Mesendoderm (in vitro differentiated cells): ENCODE measurements at regions not wholly inside any gene's neighbourhood (a gene's known extent, or its start where the extent isn't known, plus 50 kb on each side); places are given as distances from the start of the nearest gene placed in this dataset.

ENCODE experiments used
- DNase-seq: peaks from one replicate; pipeline ENCODE4 v3.0.0; 2013
- H2AK5ac ChIP-seq: 2 replicates; pipeline ENCODE4 v1.6.1; 2013; ENCODE audit warnings: low read length, inconsistent platforms
- H2BK120ac ChIP-seq: 2 replicates; pipeline ENCODE4 v1.6.1; 2013; ENCODE audit warnings: low read depth, mild to moderate bottlenecking, low read length, moderate library complexity, mixed read lengths
- H2BK15ac ChIP-seq: replicated peaks from 2 replicates; pipeline ENCODE4 v1.6.1; 2013; ENCODE audit warnings: low read depth, mild to moderate bottlenecking, moderate library complexity
- H2BK5ac ChIP-seq: 2 replicates; pipeline ENCODE4 v1.6.1; 2013; ENCODE audit warnings: low read length, inconsistent platforms
- H3K18ac ChIP-seq: 2 replicates; pipeline ENCODE4 v1.6.1; 2013; ENCODE audit warnings: mild to moderate bottlenecking, low read length, mixed read lengths
- H3K23ac ChIP-seq: one replicate; pipeline ENCODE4 v1.6.1; 2013; ENCODE audit warnings: low read length
- H3K27ac ChIP-seq: 2 replicates; pipeline ENCODE4 v1.5.1; 2013; ENCODE audit warnings: low read depth, mild to moderate bottlenecking, inconsistent platforms, low read length, moderate library complexity
- H3K27me3 ChIP-seq: 2 replicates; pipeline ENCODE4 v1.6.1; 2013; ENCODE audit warnings: low read length, control low read depth, mild to moderate bottlenecking, inconsistent platforms; ENCODE audit not compliant: insufficient read depth, poor library complexity
- H3K36me3 ChIP-seq: 2 replicates; pipeline ENCODE4 v1.6.1; 2013; ENCODE audit warnings: low read length, inconsistent platforms; ENCODE audit not compliant: control insufficient read depth, insufficient read depth
- H3K4ac ChIP-seq: one replicate; pipeline ENCODE4 v1.6.1; 2013; ENCODE audit warnings: low read depth, mild to moderate bottlenecking, low read length, moderate library complexity
- H3K4me1 ChIP-seq: 2 replicates; pipeline ENCODE4 v1.6.1; 2013; ENCODE audit warnings: low read depth, low read length, inconsistent platforms; ENCODE audit not compliant: control insufficient read depth
- H3K4me2 ChIP-seq: 2 replicates; pipeline ENCODE4 v1.6.1; 2013; ENCODE audit warnings: low read length
- H3K4me3 ChIP-seq: 2 replicates; pipeline ENCODE4 v1.5.1; 2013; ENCODE audit warnings: mild to moderate bottlenecking, low read length
- H3K56ac ChIP-seq: one replicate; pipeline ENCODE4 v1.6.1; 2013; ENCODE audit warnings: low read length
- H3K79me1 ChIP-seq: 2 replicates; pipeline ENCODE4 v1.6.1; 2013; ENCODE audit warnings: low read length, inconsistent platforms
- H3K79me2 ChIP-seq: 2 replicates; pipeline ENCODE4 v1.6.1; 2013; ENCODE audit warnings: mild to moderate bottlenecking, low read length; ENCODE audit not compliant: control insufficient read depth, insufficient read depth
- H3K9ac ChIP-seq: 2 replicates; pipeline ENCODE4 v1.6.1; 2013; ENCODE audit warnings: low read length, inconsistent platforms
- H4K5ac ChIP-seq: one replicate; pipeline ENCODE4 v1.6.1; 2013; ENCODE audit warnings: low read length
- H4K8ac ChIP-seq: one replicate; pipeline ENCODE4 v1.6.1; 2013; ENCODE audit warnings: low read depth, mild to moderate bottlenecking, control low read depth, low read length, moderate library complexity
- WGBS: extraction: QIAGEN DNeasy Blood & Tissue Kit; methylation state at CpG from one replicate; pipeline ENCODE4 v1.1.7; 2013; ENCODE audit warnings: low lambda C conversion rate, missing lambda C conversion rate; ENCODE audit not compliant: insufficient coverage; ENCODE audit errors: extremely low coverage; 5-methylcytosine and 5-hydroxymethylcytosine counted together

DNA sequence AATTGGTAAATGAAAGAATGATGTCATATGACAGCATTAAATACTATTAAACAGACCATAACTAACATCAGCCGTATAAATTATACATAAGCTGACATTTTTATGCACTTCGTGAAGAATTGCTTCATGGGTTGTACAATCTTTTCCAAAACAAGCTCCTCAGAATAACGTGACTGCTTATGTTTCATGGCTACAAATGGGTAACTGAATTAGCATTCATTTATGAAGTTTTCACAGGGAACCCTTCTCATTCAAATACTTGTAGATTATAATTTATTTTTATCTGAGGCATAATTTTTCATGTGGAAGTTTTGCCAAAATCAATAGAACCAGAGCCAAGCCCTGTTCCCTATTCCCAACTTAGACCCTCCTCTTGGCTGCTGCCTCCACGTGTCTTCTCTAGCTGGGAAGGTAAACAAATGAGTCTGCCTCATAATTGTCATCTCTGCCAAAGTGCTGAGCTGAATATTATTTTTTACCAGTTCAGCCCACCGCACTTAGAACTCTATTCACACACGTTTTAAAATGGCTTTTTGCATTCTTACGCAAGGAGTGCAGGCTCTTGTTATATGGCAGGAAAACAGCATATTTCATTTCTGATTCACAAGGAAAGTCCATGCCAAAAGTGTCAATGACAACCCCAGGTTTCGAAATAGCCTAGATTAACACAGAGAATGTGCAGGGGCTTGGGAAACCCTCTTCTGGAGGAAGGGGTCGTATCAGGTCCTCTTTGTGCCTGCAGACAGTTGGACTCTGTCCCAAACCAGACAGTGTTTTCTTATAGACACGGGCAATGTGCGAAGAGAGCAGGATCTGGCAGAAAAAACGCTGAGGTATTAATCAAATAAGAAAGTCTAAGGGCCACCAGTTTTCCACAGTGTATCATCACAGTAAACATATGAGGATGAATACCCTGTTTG, 370.7 kb upstream of the MGMT start:
- Histone ChIP-seq H3K4me2 (no peak overlapping the region), H2BK5ac (no peak overlapping the region), H2AK5ac (no peak overlapping the region), H3K9ac (no peak overlapping the region), H3K4me1 (no peaks in the 10 kb centered on the region), H4K8ac (no peak overlapping the region), H2BK120ac (no peak overlapping the region), H3K79me2 (no peaks in the 10 kb centered on the region), H3K36me3 (no peaks in the 10 kb centered on the region), H3K27ac (no peak overlapping the region), H3K56ac (no peak overlapping the region), H3K4me3 (no peak overlapping the region), H3K23ac (no peak overlapping the region), H3K18ac (no peak overlapping the region), H3K79me1 (no peaks in the 10 kb centered on the region), H3K27me3 (no peaks in the 10 kb centered on the region), H3K4ac (no peak overlapping the region), H4K5ac (no peak overlapping the region), H2BK15ac (no peak overlapping the region)
- WGBS, result no CpG with 5 or more reads among the region's 12 CpGs
- DNase-seq, result no peak

GRCh38 chr10:129097776-129098330, 369.2 kb upstream of the MGMT start:
- no peak overlapping the region for H3K23ac ChIP-seq
- no peaks in the 10 kb centered on the region for H3K4me1 ChIP-seq
- no peak overlapping the region for H2BK15ac ChIP-seq
- H4K5ac ChIP-seq, result no peak overlapping the region
- no peak overlapping the region for H2BK120ac ChIP-seq
- H3K27me3 ChIP-seq, result no peaks in the 10 kb centered on the region
- no peak overlapping the region for H3K9ac ChIP-seq
- no peak overlapping the region for H4K8ac ChIP-seq
- no peak overlapping the region for H3K18ac ChIP-seq
- H3K36me3 ChIP-seq, result no peaks in the 10 kb centered on the region
- no peak overlapping the region for H3K4me2 ChIP-seq
- no peak for DNase-seq
- H3K27ac ChIP-seq, result no peak overlapping the region
- H3K56ac ChIP-seq, result no peak overlapping the region
- WGBS, result no CpG with 5 or more reads among the region's 6 CpGs
- H3K79me1 ChIP-seq, result no peaks in the 10 kb centered on the region
- H3K4me3 ChIP-seq, result no peak overlapping the region
- no peak overlapping the region for H3K4ac ChIP-seq
- H3K79me2 ChIP-seq, result no peaks in the 10 kb centered on the region
- H2AK5ac ChIP-seq, result no peak overlapping the region
- H2BK5ac ChIP-seq, result no peak overlapping the region

DNA sequence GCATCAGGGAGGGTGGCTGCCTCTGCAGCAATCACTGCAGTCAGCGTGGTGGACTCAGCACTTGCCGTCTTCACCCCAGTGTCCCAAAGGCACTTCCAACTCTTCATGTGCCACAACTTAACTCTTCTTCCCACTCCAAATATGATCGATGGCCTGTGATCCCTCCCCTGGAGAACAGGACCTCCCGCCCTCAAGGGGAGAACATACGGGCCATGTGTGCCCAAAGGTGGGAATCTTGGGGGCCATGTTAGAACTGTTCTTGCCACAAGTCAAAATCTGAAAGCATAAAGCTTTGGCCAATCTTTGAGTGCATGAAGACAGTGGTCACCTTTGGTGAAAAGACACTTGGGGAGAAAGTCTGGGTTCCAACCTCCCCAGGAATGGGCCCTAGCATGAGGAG, 368.5 kb upstream of the MGMT start:
- H3K4ac ChIP-seq, result no peak overlapping the region
- H3K4me3 ChIP-seq, result no peak overlapping the region
- H4K5ac ChIP-seq, result no peak overlapping the region
- no peak overlapping the region for H3K23ac ChIP-seq
- DNase-seq, result no peak
- no peaks in the 10 kb centered on the region for H3K4me1 ChIP-seq
- H3K79me2 ChIP-seq, result no peaks in the 10 kb centered on the region
- H3K79me1 ChIP-seq, result no peaks in the 10 kb centered on the region
- H2BK120ac ChIP-seq, result no peak overlapping the region
- H3K36me3 ChIP-seq, result no peaks in the 10 kb centered on the region
- H2BK15ac ChIP-seq, result no peak overlapping the region
- no peak overlapping the region for H2BK5ac ChIP-seq
- no peak overlapping the region for H3K4me2 ChIP-seq
- H3K18ac ChIP-seq, result no peak overlapping the region
- H4K8ac ChIP-seq, result no peak overlapping the region
- no CpG with 5 or more reads among the region's 5 CpGs for WGBS
- no peak overlapping the region for H3K56ac ChIP-seq
- H2AK5ac ChIP-seq, result no peak overlapping the region
- H3K9ac ChIP-seq, result no peak overlapping the region
- no peaks in the 10 kb centered on the region for H3K27me3 ChIP-seq
- H3K27ac ChIP-seq, result no peak overlapping the region

- Histone ChIP-seq H3K27me3 (no peaks in the 10 kb centered on the region), H3K4ac (no peak overlapping the region), H3K9ac (no peak overlapping the region), H2AK5ac (no peak overlapping the region), H4K8ac (no peak overlapping the region), H2BK15ac (no peak overlapping the region), H3K36me3 (no peaks in the 10 kb centered on the region), H3K79me2 (no peaks in the 10 kb centered on the region), H3K23ac (no peak overlapping the region), H3K79me1 (no peaks in the 10 kb centered on the region), H2BK5ac (no peak overlapping the region), H3K27ac (no peak overlapping the region), H2BK120ac (no peak overlapping the region), H3K4me1 (no peaks in the 10 kb centered on the region), H3K4me3 (no peak overlapping the region), H4K5ac (no peak overlapping the region), H3K18ac (no peak overlapping the region), H3K56ac (no peak overlapping the region), H3K4me2 (no peak overlapping the region)
- DNase-seq, result no peak
- no CpG with 5 or more reads among the region's 5 CpGs for WGBS
These were observed 367.6 kb upstream of the MGMT start for GRCh38 chr10:129099486-129099885.

GRCh38 chr10:129099992-129100391, 367.0 kb upstream of the MGMT start:
- no peak overlapping the region for H3K27ac ChIP-seq
- H4K5ac ChIP-seq, result no peak overlapping the region
- no peak overlapping the region for H3K4ac ChIP-seq
- no peak overlapping the region for H3K4me2 ChIP-seq
- H3K79me2 ChIP-seq, result no peaks in the 10 kb centered on the region
- H2BK120ac ChIP-seq, result no peak overlapping the region
- H2BK5ac ChIP-seq, result no peak overlapping the region
- no peak overlapping the region for H2BK15ac ChIP-seq
- H3K79me1 ChIP-seq, result no peaks in the 10 kb centered on the region
- no peak overlapping the region for H3K18ac ChIP-seq
- H3K23ac ChIP-seq, result no peak overlapping the region
- H2AK5ac ChIP-seq, result no peak overlapping the region
- H3K36me3 ChIP-seq, result no peaks in the 10 kb centered on the region
- no CpG with 5 or more reads among the region's 7 CpGs for WGBS
- no peak for DNase-seq
- no peak overlapping the region for H3K9ac ChIP-seq
- no peaks in the 10 kb centered on the region for H3K27me3 ChIP-seq
- H3K56ac ChIP-seq, result no peak overlapping the region
- H3K4me1 ChIP-seq, result no peaks in the 10 kb centered on the region
- H3K4me3 ChIP-seq, result no peak overlapping the region
- no peak overlapping the region for H4K8ac ChIP-seq
